HepG2 (cell line): ENCODE measurements at regions not wholly inside any gene's neighbourhood (a gene's known extent, or its start where the extent isn't known, plus 50 kb on each side); places are given as distances from the start of the nearest gene placed in this dataset.

Source experiments
- BCL6 ChIP-seq: IDR thresholded peaks from 2 replicates; pipeline ENCODE4 v1.6.1; 2016; ENCODE audit warnings: missing genetic modification reagents, missing compliant biosample characterization
- GABPB1 ChIP-seq: IDR thresholded peaks from 2 replicates; pipeline ENCODE4 v1.6.1; 2016; ENCODE audit warnings: mild to moderate bottlenecking, missing genetic modification reagents, moderate library complexity, missing compliant biosample characterization
- HCFC1 ChIP-seq: fragments of 150-350 bp; IDR thresholded peaks from 2 replicates; pipeline ENCODE4 v1.6.1; 2014; ENCODE audit warnings: low read depth, low read length
- NR1H2 ChIP-seq: sonication (generic); formaldehyde crosslinking; IDR thresholded peaks from 2 replicates; pipeline ENCODE4 v1.8.1; 2022; ENCODE audit warnings: low read depth, missing genetic modification reagents, borderline replicate concordance
- ZNF17 ChIP-seq: sonication (generic); formaldehyde crosslinking; IDR thresholded peaks from 2 replicates; pipeline ENCODE4 v1.5.0; 2020; ENCODE audit warnings: mild to moderate bottlenecking, missing genetic modification reagents
- TF ChIP-seq, protein P1 (sequence below): sonication (generic); formaldehyde crosslinking; IDR thresholded peaks from 2 replicates; pipeline ENCODE4 v1.8.1; 2023; ENCODE audit warnings: missing genetic modification reagents, inconsistent platforms, borderline replicate concordance
- TF ChIP-seq, protein P2 (sequence below): sonication (generic); formaldehyde crosslinking; IDR thresholded peaks from 2 replicates; pipeline ENCODE4 v1.8.1; 2023; ENCODE audit warnings: mild to moderate bottlenecking, missing genetic modification reagents, borderline replicate concordance
- TF ChIP-seq, protein P3 (sequence below): sonication (generic); formaldehyde crosslinking; IDR thresholded peaks from 2 replicates; pipeline ENCODE4 v1.4.0; 2020; ENCODE audit warnings: missing genetic modification reagents
- TF ChIP-seq, protein P4 (sequence below): sonication (generic); formaldehyde crosslinking; conservative IDR thresholded peaks from 2 replicates; pipeline ENCODE4 v1.4.0; 2020; ENCODE audit warnings: missing genetic modification reagents

DNA sequence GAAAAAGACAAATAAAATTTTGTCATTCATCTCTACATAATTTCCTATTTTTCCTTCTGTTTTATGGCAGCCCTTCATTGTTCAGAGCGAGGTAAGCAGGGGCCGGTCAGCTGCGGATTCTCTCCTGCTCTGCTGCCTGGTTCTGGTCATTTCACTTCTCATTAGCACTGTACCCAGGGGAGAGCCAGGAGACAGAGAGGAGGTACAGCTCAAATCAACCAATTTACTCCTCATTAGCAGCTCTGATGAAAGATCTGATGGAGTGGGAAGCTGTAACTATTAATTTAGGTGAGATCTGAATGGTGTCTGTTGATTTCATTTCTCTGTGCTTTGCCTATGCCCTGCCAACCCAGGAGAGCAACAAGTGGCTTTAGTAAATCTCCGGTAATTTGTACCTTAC lies 241.5 kb upstream of the PFKP start (continued):
- TF ChIP-seq, protein P1, sequence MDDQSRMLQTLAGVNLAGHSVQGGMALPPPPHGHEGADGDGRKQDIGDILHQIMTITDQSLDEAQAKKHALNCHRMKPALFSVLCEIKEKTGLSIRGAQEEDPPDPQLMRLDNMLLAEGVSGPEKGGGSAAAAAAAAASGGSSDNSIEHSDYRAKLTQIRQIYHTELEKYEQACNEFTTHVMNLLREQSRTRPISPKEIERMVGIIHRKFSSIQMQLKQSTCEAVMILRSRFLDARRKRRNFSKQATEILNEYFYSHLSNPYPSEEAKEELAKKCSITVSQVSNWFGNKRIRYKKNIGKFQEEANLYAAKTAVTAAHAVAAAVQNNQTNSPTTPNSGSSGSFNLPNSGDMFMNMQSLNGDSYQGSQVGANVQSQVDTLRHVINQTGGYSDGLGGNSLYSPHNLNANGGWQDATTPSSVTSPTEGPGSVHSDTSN = no peak
- TF ChIP-seq NR1H2 (CRISPR knock-in tag) = no peak
- no peak for TF ChIP-seq GABPB1 (CRISPR knock-in tag)
- TF ChIP-seq, protein P2, sequence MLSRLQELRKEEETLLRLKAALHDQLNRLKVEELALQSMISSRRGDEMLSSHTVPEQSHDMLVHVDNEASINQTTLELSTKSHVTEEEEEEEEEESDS (CRISPR knock-in tag) = no peak
- no peak for TF ChIP-seq BCL6 (CRISPR knock-in tag)
- no peak for TF ChIP-seq HCFC1
- TF ChIP-seq, protein P3, sequence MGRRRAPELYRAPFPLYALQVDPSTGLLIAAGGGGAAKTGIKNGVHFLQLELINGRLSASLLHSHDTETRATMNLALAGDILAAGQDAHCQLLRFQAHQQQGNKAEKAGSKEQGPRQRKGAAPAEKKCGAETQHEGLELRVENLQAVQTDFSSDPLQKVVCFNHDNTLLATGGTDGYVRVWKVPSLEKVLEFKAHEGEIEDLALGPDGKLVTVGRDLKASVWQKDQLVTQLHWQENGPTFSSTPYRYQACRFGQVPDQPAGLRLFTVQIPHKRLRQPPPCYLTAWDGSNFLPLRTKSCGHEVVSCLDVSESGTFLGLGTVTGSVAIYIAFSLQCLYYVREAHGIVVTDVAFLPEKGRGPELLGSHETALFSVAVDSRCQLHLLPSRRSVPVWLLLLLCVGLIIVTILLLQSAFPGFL (CRISPR knock-in tag) = no peak
- no peak for TF ChIP-seq ZNF17 (CRISPR knock-in tag)
- TF ChIP-seq, protein P4, sequence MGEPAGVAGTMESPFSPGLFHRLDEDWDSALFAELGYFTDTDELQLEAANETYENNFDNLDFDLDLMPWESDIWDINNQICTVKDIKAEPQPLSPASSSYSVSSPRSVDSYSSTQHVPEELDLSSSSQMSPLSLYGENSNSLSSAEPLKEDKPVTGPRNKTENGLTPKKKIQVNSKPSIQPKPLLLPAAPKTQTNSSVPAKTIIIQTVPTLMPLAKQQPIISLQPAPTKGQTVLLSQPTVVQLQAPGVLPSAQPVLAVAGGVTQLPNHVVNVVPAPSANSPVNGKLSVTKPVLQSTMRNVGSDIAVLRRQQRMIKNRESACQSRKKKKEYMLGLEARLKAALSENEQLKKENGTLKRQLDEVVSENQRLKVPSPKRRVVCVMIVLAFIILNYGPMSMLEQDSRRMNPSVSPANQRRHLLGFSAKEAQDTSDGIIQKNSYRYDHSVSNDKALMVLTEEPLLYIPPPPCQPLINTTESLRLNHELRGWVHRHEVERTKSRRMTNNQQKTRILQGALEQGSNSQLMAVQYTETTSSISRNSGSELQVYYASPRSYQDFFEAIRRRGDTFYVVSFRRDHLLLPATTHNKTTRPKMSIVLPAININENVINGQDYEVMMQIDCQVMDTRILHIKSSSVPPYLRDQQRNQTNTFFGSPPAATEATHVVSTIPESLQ (CRISPR knock-in tag) = no peak
- TF ChIP-seq, all 625 proteins: peak for 0
